ENCODE measurements at regions not wholly inside any gene's neighbourhood (a gene's known extent, or its start where the extent isn't known, plus 50 kb on each side); places are given as distances from the start of the nearest gene placed in this dataset.

- no peak for TF ChIP-seq CTCF (IDR thresholded peaks at IDR 0.05)
- TF ChIP-seq POLR2A (IDR thresholded peaks at IDR 0.05): no peak
These were observed 805.5 kb upstream of the KIF2B start for GRCh38 chr17:53017227-53017626.
